Body of pancreas (tissue), 4 donors: ENCODE measurements at regions not wholly inside any gene's neighbourhood (a gene's known extent, or its start where the extent isn't known, plus 50 kb on each side); places are given as distances from the start of the nearest gene placed in this dataset.
"Not testable (repeated sequence)": the region's sequence is repeated elsewhere in the genome, so short reads cannot be mapped to it uniquely, and the experiment has no call there.

Experiments
- ATAC-seq: fragments of 150-250 bp; one replicate; pipeline ENCODE4 v1.9.1; 2016
- DNase-seq, 4 donors: peaks; one replicate each; pipeline ENCODE4 v3.0.0-alpha.2; 2019
- H3K27ac ChIP-seq, 4 donors: fragments of 200-600 bp; sonication (generic); 1 replicate in 3 of 4; 2 replicates in 1 of 4; pipeline versions ENCODE4 v1.5.1 to v1.6.1; 2016 to 2019; ENCODE audit warnings: mild to moderate bottlenecking in 1 of 4, mixed read lengths in 1 of 4, moderate library complexity in 1 of 4
- H3K27me3 ChIP-seq, 2 donors: fragments of 200-600 bp; sonication (generic); one replicate each; pipeline ENCODE4 v1.6.0; 2016; ENCODE audit warnings: mild to moderate bottlenecking in 1 of 2
- H3K36me3 ChIP-seq, 2 donors: fragments of 200-600 bp; sonication (generic); replicated peaks in 1 of 2; 2 replicates each; pipeline ENCODE4 v1.5.1; 2016; ENCODE audit warnings: low read depth in 2 of 2; ENCODE audit not compliant: insufficient read depth in 1 of 2
- H3K4me1 ChIP-seq: fragments of 200-600 bp; sonication (generic); one replicate; pipeline ENCODE4 v1.6.0; 2016
- H3K4me3 ChIP-seq, 2 donors: fragments of 200-600 bp; sonication (generic); 1 replicate in 1 of 2; 2 replicates in 1 of 2; pipeline ENCODE4 v1.5.1; 2016 to 2019
- H3K9me3 ChIP-seq, 3 donors: fragments of 200-600 bp; sonication (generic); 1 replicate in 2 of 3; 2 replicates in 1 of 3; pipeline ENCODE4 v1.5.1; 2016
- CTCF ChIP-seq, 7 experiments: fragments of 450-650 bp in 4 of 7; fragments of 200-600 bp in 3 of 7; sonication (generic) in 3 of 7; IDR thresholded peaks; one replicate each; pipeline ENCODE4 v1.5.1; 2016 to 2019; ENCODE audit warnings: antibody characterized with exemption in 7 of 7
- POLR2A ChIP-seq, 3 donors: fragments of 450-650 bp; IDR thresholded peaks; one replicate each; pipeline ENCODE4 v1.6.1; 2016; ENCODE audit warnings: antibody characterized with exemption in 3 of 3, mild to moderate bottlenecking in 2 of 3
- WGBS, 2 donors: methylation state at CpG; one replicate each; pipeline ENCODE4 v1.1.5; 2017; 5-methylcytosine and 5-hydroxymethylcytosine counted together
- intact Hi-C: fragments of 100-400 bp; cut with DNase I; formaldehyde crosslinking; loops from one replicate; pipeline ENCODE4 v1.15.1; 2023

- Histone ChIP-seq H3K4me3 (no peak overlapping the region), H3K4me1 (no peaks in the 10 kb centered on the region), H3K9me3 (no peaks in the 10 kb centered on the region), H3K27ac (no peak overlapping the region), H3K36me3 (no peaks in the 10 kb centered on the region), H3K27me3 (no peaks in the 10 kb centered on the region)
- ATAC-seq (no peak), DNase-seq (no peak)
- no peak for TF ChIP-seq POLR2A (IDR thresholded peaks at IDR 0.05)
- TF ChIP-seq CTCF (IDR thresholded peaks at IDR 0.05) = no peak
- WGBS, 2 donors = 33 to 45% methylated on average over 1 of the region's 1 CpG
- intact Hi-C loops = no loop called here
Observed at GRCh38 chr13:80904386-80904785, 563.5 kb upstream of the SPRY2 start.

DNA sequence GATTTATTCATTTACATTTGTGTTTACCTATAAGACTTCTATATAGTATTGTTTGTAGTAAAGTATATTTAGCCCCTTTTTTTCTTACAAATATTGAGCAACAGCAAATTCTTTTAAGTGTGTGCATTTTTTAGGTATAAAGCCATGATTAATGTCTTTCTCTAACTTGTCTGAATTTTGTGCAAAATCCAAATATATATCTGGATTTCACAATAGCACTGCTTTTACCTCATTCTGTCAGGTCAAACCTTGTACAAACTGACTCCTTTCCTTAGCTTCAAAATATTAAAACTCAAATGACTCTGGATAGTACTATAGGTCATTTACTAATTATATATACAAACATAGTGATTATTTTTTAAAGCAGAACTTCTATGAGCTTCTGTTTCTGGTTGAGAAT lies 563.0 kb upstream of the SPRY2 start:
- Histone ChIP-seq H3K4me3 (no peak overlapping the region), H3K4me1 (no peaks in the 10 kb centered on the region), H3K9me3 (no peaks in the 10 kb centered on the region), H3K36me3 (no peaks in the 10 kb centered on the region), H3K27ac (no peak overlapping the region), H3K27me3 (no peaks in the 10 kb centered on the region)
- TF ChIP-seq POLR2A (IDR thresholded peaks at IDR 0.05) (no peak), CTCF (IDR thresholded peaks at IDR 0.05) (no peak)
- ATAC-seq (no peak), DNase-seq (no peak)
- intact Hi-C loops = no loop called here

DNA sequence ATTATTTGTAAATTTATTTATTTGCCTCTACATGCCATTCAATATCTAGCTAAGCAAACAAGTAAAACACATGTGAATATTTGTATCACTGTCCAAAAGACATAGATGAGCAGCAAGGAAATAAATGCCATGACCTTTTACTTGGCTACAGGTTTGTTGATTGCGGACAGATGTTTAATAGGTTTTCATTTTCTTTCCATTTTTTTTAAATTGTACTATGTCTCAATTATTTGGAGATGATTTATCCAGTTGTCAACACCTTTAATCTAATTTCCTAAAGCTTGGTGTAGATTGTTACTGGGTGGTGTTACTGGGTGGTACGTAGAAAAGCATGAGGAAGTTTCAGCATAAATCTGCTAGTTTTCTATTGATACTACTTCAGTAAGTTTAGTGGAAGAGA lies 560.6 kb upstream of the SPRY2 start:
- H3K36me3 ChIP-seq = no peaks in the 10 kb centered on the region
- intact Hi-C loops = no loop called here
- H3K27me3 ChIP-seq = no peaks in the 10 kb centered on the region
- 73 to 87% methylated on average over 2 of the region's 2 CpGs for WGBS, 2 donors
- DNase-seq (no peak), ATAC-seq (no peak)
- no peak overlapping the region for H3K27ac ChIP-seq
- TF ChIP-seq CTCF (IDR thresholded peaks at IDR 0.05) = no peak
- no peak for TF ChIP-seq POLR2A (IDR thresholded peaks at IDR 0.05)
- H3K4me3 ChIP-seq = no peak overlapping the region
- H3K4me1 ChIP-seq = no peaks in the 10 kb centered on the region
- no peaks in the 10 kb centered on the region for H3K9me3 ChIP-seq

- H3K27ac ChIP-seq = no peak overlapping the region
- intact Hi-C loops = no loop called here
- TF ChIP-seq CTCF (IDR thresholded peaks at IDR 0.05) (no peak), POLR2A (IDR thresholded peaks at IDR 0.05) (no peak)
- H3K4me1 ChIP-seq = no peaks in the 10 kb centered on the region
- no peaks in the 10 kb centered on the region for H3K9me3 ChIP-seq
- no peaks in the 10 kb centered on the region for H3K36me3 ChIP-seq
- H3K4me3 ChIP-seq = no peak overlapping the region
- no peaks in the 10 kb centered on the region for H3K27me3 ChIP-seq
- no peak for ATAC-seq
- no peak for DNase-seq
- WGBS, 2 donors = 46 to 50% methylated on average over 6 of the region's 6 CpGs
Observed at GRCh38 chr13:80901111-80901510, 560.2 kb upstream of the SPRY2 start.

GRCh38 chr13:80900561-80900960 lies 559.6 kb upstream of the SPRY2 start:
- intact Hi-C loops = no loop called here
- no peak for ATAC-seq

DNA sequence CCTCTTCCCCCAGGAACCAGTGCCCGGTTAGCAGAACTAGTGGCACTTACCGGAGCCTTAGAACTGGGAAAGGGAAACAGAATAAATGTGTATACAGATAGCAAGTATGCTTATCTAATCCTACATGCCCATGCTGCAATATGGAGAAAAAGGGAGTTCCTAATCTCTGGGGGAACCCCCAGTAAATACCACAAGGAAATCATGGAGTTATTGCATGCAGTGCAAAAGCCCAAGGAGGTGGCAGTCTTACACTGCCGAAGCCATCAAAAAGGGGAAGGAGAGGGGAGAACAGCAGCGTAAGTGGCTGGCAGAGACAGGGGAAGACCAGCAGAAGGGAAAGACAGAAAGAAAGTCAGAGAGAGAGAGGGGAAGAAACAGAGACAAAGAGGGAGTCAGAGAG lies 556.7 kb upstream of the SPRY2 start:
- WGBS, 2 donors = 57 to 89% methylated on average over 4 of the region's 4 CpGs
- H3K36me3 ChIP-seq, H3K27me3 ChIP-seq, H3K9me3 ChIP-seq, DNase-seq, ATAC-seq, H3K4me3 ChIP-seq, H3K27ac ChIP-seq, intact Hi-C loops, H3K4me1 ChIP-seq: not testable (repeated sequence)

More at GRCh38 chr13:80900561-80900960, 559.6 kb upstream of the SPRY2 start:
- Histone ChIP-seq H3K9me3 (no peaks in the 10 kb centered on the region), H3K36me3 (no peaks in the 10 kb centered on the region), H3K27ac (no peak overlapping the region), H3K4me3 (no peak overlapping the region), H3K27me3 (no peaks in the 10 kb centered on the region), H3K4me1 (no peaks in the 10 kb centered on the region)
- no peak for DNase-seq
- TF ChIP-seq POLR2A (IDR thresholded peaks at IDR 0.05) = no peak
- no peak for TF ChIP-seq CTCF (IDR thresholded peaks at IDR 0.05)
